BJ (cell line): ENCODE measurements at regions not wholly inside any gene's neighbourhood (a gene's known extent, or its start where the extent isn't known, plus 50 kb on each side); places are given as distances from the start of the nearest gene placed in this dataset.

ENCODE experiments used
- CTCF ChIA-PET: fragments of 350-600 bp; formaldehyde crosslinking; extraction: SDS; loops from one replicate; lab custom pipeline; 2021; ENCODE audit warnings: antibody characterized with exemption, inconsistent platforms; lab: Yijun Ruan, JAX
- POLR2A ChIA-PET: fragments of 300-600 bp; sonication (Branson Sonifier 250); formaldehyde crosslinking; extraction: SDS; loops from one replicate; lab custom pipeline; 2021; ENCODE audit warnings: antibody characterized with exemption; lab: Charles Lee
- DNase-seq: peaks from one replicate; pipeline ENCODE4 v3.0.0-alpha.2; 2011; ENCODE audit warnings: low read depth
- H3K27me3 ChIP-seq: 2 replicates; pipeline ENCODE4 v1.6.0; 2011; ENCODE audit warnings: low read length; ENCODE audit not compliant: control insufficient read depth, insufficient read depth
- H3K36me3 ChIP-seq: 2 replicates; pipeline ENCODE4 v1.5.1; 2011; ENCODE audit warnings: low read length; ENCODE audit not compliant: control insufficient read depth, insufficient read depth
- H3K4me3 ChIP-seq: 2 replicates; pipeline ENCODE4 v1.5.1; 2011; ENCODE audit warnings: low read depth, mild to moderate bottlenecking, control low read depth, low read length
- TF ChIP-seq, protein P1 (sequence below): IDR thresholded peaks from 2 replicates; pipeline ENCODE4 v1.5.1; 2011; ENCODE audit warnings: low read depth, mild to moderate bottlenecking, control low read depth, inconsistent platforms, low read length, moderate library complexity; ENCODE audit not compliant: insufficient read depth

DNA sequence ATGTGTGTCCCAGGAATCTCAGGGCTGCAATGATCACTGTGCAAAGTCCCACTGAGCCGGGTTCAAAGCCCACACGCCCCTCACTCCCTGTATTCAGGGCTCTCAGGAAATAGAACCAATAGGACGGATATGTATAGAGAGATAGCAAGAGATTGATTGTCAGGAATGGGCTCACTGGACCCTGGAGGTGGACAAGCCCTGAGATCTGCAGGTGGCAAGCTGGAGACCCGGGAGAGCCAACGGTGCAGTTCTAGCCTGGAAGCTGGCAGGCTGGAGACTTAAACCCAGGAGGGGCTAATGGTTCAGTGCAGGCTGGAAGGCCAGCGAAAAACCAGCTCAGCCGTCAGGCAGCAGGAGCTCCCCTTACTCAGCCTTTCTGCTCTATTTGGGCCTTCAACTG is 52.8 kb upstream of the ADRA2C start:
- ChIA-PET CTCF (no interaction called here), POLR2A (no interaction called here)
- H3K36me3 ChIP-seq, result no peaks in the 10 kb centered on the region
- H3K27me3 ChIP-seq, result peaks cover 1% of the 10 kb centered on the region; the same call in 1 of the 2 replicates
- TF ChIP-seq, protein P1, sequence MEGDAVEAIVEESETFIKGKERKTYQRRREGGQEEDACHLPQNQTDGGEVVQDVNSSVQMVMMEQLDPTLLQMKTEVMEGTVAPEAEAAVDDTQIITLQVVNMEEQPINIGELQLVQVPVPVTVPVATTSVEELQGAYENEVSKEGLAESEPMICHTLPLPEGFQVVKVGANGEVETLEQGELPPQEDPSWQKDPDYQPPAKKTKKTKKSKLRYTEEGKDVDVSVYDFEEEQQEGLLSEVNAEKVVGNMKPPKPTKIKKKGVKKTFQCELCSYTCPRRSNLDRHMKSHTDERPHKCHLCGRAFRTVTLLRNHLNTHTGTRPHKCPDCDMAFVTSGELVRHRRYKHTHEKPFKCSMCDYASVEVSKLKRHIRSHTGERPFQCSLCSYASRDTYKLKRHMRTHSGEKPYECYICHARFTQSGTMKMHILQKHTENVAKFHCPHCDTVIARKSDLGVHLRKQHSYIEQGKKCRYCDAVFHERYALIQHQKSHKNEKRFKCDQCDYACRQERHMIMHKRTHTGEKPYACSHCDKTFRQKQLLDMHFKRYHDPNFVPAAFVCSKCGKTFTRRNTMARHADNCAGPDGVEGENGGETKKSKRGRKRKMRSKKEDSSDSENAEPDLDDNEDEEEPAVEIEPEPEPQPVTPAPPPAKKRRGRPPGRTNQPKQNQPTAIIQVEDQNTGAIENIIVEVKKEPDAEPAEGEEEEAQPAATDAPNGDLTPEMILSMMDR, result no peak
- no peak for DNase-seq
- H3K4me3 ChIP-seq, result no peak overlapping the region

DNA sequence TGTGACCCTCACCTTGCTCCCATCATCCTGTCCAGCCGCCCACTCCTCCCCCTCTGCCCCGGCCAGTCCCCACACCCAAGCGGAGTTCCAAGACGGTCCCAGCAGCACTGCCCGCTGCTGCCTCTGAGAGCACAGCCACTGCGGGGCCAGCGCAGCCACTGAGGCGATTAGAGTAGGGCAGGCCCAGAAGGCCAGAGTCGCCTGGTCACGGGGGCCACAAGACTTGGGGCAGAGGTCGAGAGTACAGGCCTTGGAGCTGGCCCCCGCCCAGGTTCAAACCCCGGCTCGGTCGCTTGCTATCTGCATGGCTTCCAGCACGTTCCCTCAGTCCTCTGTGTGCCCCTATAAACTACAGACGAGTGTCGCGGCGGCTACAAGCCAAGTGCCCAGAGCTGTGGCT is 53.2 kb upstream of the ADRA2C start:
- Histone ChIP-seq H3K4me3 (no peak overlapping the region), H3K36me3 (no peaks in the 10 kb centered on the region), H3K27me3 (peaks cover 1% of the 10 kb centered on the region; the same call in 1 of the 2 replicates)
- DNase-seq, result no peak
- CTCF ChIA-PET, result no interaction called here
- TF ChIP-seq, protein P1, result no peak
- POLR2A ChIA-PET, result no interaction called here

DNA sequence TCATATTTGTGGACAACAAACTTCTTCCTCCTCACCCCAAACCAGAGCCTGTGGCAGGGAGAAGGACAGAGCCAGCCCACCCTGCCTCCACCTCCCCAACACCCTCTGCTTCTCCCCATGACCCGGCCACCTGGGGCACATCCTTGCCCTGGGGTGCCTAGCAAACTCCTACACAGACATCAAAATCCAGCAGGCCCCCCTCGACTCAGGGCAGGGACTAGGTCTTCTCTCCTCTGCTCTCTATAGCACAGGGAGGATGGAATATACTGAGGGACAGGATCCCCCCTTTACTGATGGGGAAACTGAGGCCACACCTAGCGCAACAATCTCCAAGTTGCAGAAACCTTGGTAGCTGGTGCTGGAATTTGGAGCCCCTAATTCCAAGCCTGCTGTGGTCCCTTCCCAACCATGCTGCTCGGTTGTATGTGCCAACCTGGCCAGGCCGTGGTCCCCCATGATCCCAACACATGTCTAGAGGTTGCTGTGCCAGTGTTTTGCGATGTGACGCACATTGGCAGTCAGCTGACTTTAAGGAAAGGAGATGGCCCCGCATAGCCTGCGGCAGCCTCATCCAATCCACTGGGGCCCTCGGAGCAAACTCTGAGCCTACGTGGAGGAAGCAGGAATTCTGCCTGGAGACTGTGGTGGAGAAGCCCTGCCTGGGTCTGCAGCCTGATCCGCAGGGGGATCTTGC is 53.9 kb upstream of the ADRA2C start:
- POLR2A ChIA-PET, result no interaction called here

DNA sequence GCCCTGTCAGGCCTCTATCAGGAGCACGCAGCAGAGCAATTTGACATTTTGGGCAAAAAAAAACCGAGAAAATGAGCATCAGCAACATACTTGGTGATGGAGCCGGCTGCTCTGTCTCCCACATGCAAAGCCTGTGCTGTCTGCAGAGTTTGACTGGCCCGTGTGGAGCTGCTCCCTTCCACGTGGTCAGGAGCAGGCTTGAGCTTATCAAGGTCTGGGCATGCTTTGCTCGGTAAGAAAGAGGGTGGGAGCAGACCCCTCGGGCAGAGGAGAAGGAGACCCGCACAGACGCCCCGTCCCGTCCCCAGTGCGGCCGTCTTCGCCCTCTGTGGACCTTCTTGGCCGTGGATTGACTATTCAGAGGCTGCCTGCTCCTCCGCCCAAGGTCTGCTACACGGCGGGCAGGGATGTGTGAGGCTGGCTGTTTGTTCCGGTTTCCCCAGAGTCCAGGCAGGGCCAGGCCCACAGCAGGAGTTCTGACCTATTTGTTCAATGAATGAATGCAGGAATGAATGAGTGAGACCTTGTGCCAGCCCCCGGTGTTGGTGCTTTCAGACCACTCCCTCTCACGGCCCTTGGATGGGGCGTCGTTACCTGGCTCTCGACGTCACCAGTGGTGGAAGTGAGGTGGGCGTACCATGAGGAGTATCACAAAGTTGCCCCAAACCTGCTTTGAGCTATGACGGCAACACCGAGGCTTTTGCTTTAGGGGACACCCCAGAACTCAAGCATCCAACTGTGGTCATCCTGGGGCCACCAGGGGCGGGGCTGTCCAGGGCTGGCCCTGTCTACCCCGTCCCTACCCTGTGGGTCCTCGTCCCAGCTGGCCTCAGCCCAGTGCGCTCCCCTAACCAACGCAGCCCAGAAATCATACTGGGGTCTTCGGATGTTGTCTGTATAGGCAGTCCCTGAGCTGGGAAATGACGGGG is 54.7 kb upstream of the ADRA2C start:
- H3K4me3 ChIP-seq, result no peak overlapping the region
- TF ChIP-seq, protein P1, result no peak
- CTCF ChIA-PET, result interaction anchor here (0.8 kb wide), 1 partner anchor 22 kb away, joined by 3 read pairs; no protein-coding TSS in a partner anchor

More for the DNA sequence above, 53.9 kb upstream of the ADRA2C start:
- H3K36me3 ChIP-seq, result no peaks in the 10 kb centered on the region
- TF ChIP-seq, protein P1, result no peak
- H3K27me3 ChIP-seq, result peaks cover 1% of the 10 kb centered on the region; the same call in 1 of the 2 replicates
- H3K4me3 ChIP-seq, result no peak overlapping the region
- CTCF ChIA-PET, result interaction anchor here (0.8 kb wide), 1 partner anchor 21 kb away, joined by 3 read pairs; no protein-coding TSS in a partner anchor
- DNase-seq, result no peak

DNA sequence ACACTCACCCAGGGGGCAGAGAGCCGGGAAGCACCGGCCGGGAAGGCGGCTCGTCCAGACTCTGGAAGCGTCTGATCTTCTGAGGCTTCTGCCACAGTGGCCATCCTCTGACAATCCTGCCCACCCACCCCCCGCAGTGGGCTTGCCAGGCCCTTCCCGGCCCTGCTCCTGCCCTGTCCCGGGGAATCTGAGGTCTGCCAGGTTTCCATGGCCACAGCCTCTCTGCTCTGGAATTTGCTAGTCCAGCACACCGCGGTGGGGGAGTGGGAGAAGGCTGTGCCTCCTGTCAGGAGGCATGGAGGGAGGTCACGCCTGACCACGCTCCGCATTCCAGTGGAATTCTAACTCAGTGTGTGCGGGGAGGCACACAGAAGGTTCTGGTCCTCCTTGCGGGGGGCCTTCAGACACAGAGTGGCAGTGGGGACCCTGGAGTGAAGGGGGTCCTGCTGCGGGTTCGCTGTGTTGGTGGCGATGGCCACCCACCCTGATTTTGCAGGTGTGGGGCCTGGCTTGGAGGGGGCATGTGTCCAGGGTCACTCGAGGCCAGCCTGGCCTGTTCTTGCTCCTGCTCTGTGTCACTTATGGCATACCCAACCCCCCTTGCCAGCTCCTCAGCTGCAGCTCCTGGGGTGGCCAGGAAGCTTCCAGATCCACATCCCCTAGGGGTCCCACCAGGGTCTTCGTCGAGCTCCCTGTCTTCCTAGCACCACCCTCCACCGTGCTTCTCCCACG is 55.6 kb upstream of the ADRA2C start:
- ChIA-PET POLR2A (no interaction called here), CTCF (no interaction called here)
- H3K27me3 ChIP-seq, result peaks cover 2% of the 10 kb centered on the region; the same call in 1 of the 2 replicates
- TF ChIP-seq, protein P1, result no peak
- DNase-seq, result no peak
- H3K36me3 ChIP-seq, result no peaks in the 10 kb centered on the region
- H3K4me3 ChIP-seq, result no peak overlapping the region

More for the DNA sequence above, 54.7 kb upstream of the ADRA2C start:
- H3K36me3 ChIP-seq, result no peaks in the 10 kb centered on the region
- POLR2A ChIA-PET, result no interaction called here
- no peak for DNase-seq
- peaks cover 2% of the 10 kb centered on the region; the same call in 1 of the 2 replicates for H3K27me3 ChIP-seq
